NB4 (cell line): ENCODE measurements at regions not wholly inside any gene's neighbourhood (a gene's known extent, or its start where the extent isn't known, plus 50 kb on each side); places are given as distances from the start of the nearest gene placed in this dataset.

Source experiments
- MYC ChIP-seq: IDR thresholded peaks from 2 replicates; pipeline ENCODE4 v1.6.1; 2011; ENCODE audit warnings: low read depth, low read length
- POLR2A ChIP-seq: IDR thresholded peaks from 2 replicates; pipeline ENCODE4 v1.6.1; 2011; ENCODE audit warnings: mild to moderate bottlenecking; ENCODE audit not compliant: insufficient read length; ENCODE audit errors: extremely low read depth
- TF ChIP-seq, protein P1 (sequence below): IDR thresholded peaks from one replicate; pipeline ENCODE4 v1.5.1; 2012; ENCODE audit warnings: low read depth, low read length
- TF ChIP-seq, protein P2 (sequence below): IDR thresholded peaks from 2 replicates; pipeline ENCODE4 v1.6.1; 2011; ENCODE audit warnings: low read depth, low read length

DNA sequence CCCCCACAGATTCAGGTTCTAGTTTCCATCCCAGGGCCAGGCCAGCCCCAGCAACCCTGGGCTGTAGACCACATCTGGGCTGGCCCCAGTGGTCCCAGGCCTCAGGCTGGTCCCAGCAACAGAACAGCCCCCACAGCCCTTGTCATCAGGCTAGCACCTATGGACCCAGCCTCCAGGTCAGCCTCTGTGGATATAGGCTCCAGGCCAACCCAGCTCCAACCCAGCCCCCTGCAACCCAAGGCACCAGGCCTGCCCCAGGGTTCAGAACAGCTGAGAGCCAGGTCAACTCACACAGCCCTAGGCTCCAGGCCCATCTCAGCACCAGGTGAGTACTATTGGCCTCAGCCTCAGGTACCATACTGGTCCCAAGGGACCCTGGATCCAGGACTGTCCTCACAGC, 155.3 kb downstream of the PWWP3B start:
- TF ChIP-seq, protein P1, sequence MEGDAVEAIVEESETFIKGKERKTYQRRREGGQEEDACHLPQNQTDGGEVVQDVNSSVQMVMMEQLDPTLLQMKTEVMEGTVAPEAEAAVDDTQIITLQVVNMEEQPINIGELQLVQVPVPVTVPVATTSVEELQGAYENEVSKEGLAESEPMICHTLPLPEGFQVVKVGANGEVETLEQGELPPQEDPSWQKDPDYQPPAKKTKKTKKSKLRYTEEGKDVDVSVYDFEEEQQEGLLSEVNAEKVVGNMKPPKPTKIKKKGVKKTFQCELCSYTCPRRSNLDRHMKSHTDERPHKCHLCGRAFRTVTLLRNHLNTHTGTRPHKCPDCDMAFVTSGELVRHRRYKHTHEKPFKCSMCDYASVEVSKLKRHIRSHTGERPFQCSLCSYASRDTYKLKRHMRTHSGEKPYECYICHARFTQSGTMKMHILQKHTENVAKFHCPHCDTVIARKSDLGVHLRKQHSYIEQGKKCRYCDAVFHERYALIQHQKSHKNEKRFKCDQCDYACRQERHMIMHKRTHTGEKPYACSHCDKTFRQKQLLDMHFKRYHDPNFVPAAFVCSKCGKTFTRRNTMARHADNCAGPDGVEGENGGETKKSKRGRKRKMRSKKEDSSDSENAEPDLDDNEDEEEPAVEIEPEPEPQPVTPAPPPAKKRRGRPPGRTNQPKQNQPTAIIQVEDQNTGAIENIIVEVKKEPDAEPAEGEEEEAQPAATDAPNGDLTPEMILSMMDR: no peak
- TF ChIP-seq POLR2A: no peak
- TF ChIP-seq, protein P2, sequence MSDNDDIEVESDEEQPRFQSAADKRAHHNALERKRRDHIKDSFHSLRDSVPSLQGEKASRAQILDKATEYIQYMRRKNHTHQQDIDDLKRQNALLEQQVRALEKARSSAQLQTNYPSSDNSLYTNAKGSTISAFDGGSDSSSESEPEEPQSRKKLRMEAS: no peak
- no peak for TF ChIP-seq MYC
